ENCODE measurements at regions not wholly inside any gene's neighbourhood (a gene's known extent, or its start where the extent isn't known, plus 50 kb on each side); places are given as distances from the start of the nearest gene placed in this dataset.

- no peaks in the 10 kb centered on the region for H3K4me1 ChIP-seq
- 88 to 93% methylated on average over 4 of the region's 4 CpGs for WGBS, 2 donors
- H3K36me3 ChIP-seq, result no peaks in the 10 kb centered on the region
- DNase-seq (ENCODE audit: low spot score in 2 of 2), result no peak
- H3K4me3 ChIP-seq, result no peak overlapping the region
- H3K9me3 ChIP-seq, result no peaks in the 10 kb centered on the region
- no peak overlapping the region for H3K27ac ChIP-seq
- no peak for TF ChIP-seq POLR2A (IDR thresholded peaks at IDR 0.05)
- no peak for TF ChIP-seq EP300 (IDR thresholded peaks at IDR 0.05)
- no peak for TF ChIP-seq CTCF (IDR thresholded peaks at IDR 0.05)
- H3K27me3 ChIP-seq, result no peaks in the 10 kb centered on the region
Measured at GRCh38 chr3:145522893-145523651, 637.9 kb downstream of the PLOD2 start.

- Histone ChIP-seq H3K27ac (no peak overlapping the region), H3K9me3 (no peaks in the 10 kb centered on the region), H3K36me3 (no peaks in the 10 kb centered on the region), H3K27me3 (no peaks in the 10 kb centered on the region), H3K4me1 (no peaks in the 10 kb centered on the region), H3K4me3 (no peak overlapping the region)
- no peak for TF ChIP-seq POLR2A (IDR thresholded peaks at IDR 0.05)
- TF ChIP-seq CTCF (IDR thresholded peaks at IDR 0.05), result no peak
- no peak for TF ChIP-seq EP300 (IDR thresholded peaks at IDR 0.05)
- 79 to 89% methylated on average over 1 of the region's 1 CpG for WGBS, 2 donors
- no peak for DNase-seq (ENCODE audit: low spot score in 2 of 2)
Measured at GRCh38 chr3:145531548-145531947, 629.4 kb downstream of the PLOD2 start.

GRCh38 chr3:145533696-145534095 lies 627.3 kb downstream of the PLOD2 start:
- Histone ChIP-seq H3K4me1 (no peaks in the 10 kb centered on the region), H3K36me3 (no peaks in the 10 kb centered on the region), H3K9me3 (no peaks in the 10 kb centered on the region), H3K27ac (no peak overlapping the region), H3K4me3 (no peak overlapping the region), H3K27me3 (no peaks in the 10 kb centered on the region)
- TF ChIP-seq CTCF (IDR thresholded peaks at IDR 0.05) (no peak), EP300 (IDR thresholded peaks at IDR 0.05) (no peak), POLR2A (IDR thresholded peaks at IDR 0.05) (no peak)
- WGBS, 2 donors, result 54 to 66% methylated on average over 1 of the region's 1 CpG
- no peak for DNase-seq (ENCODE audit: low spot score in 2 of 2)

GRCh38 chr3:145536461-145536860 lies 624.5 kb downstream of the PLOD2 start:
- Histone ChIP-seq H3K27me3 (no peaks in the 10 kb centered on the region), H3K4me1 (no peaks in the 10 kb centered on the region), H3K36me3 (no peaks in the 10 kb centered on the region), H3K27ac (no peak overlapping the region), H3K9me3 (no peaks in the 10 kb centered on the region), H3K4me3 (no peak overlapping the region)
- no peak for DNase-seq (ENCODE audit: low spot score in 2 of 2)
- TF ChIP-seq POLR2A (IDR thresholded peaks at IDR 0.05), result no peak
- TF ChIP-seq CTCF (IDR thresholded peaks at IDR 0.05), result no peak
- no peak for TF ChIP-seq EP300 (IDR thresholded peaks at IDR 0.05)

GRCh38 chr3:145550522-145550921 lies 610.5 kb downstream of the PLOD2 start:
- DNase-seq (ENCODE audit: low spot score in 2 of 2), result no peak
- no peak for TF ChIP-seq EP300 (IDR thresholded peaks at IDR 0.05)
- no peak for TF ChIP-seq CTCF (IDR thresholded peaks at IDR 0.05)
- no peak for TF ChIP-seq POLR2A (IDR thresholded peaks at IDR 0.05)
- H3K9me3 ChIP-seq, result no peaks in the 10 kb centered on the region
- no peaks in the 10 kb centered on the region for H3K36me3 ChIP-seq
- no peak overlapping the region for H3K27ac ChIP-seq
- no peaks in the 10 kb centered on the region for H3K4me1 ChIP-seq
- H3K27me3 ChIP-seq, result no peaks in the 10 kb centered on the region
- 0% methylated on average over 1 of the region's 1 CpG for WGBS, 2 donors
- H3K4me3 ChIP-seq, result no peak overlapping the region

All from tibial nerve (tissue), 4 donors.